ENCODE measurements at regions not wholly inside any gene's neighbourhood (a gene's known extent, or its start where the extent isn't known, plus 50 kb on each side); places are given as distances from the start of the nearest gene placed in this dataset.

DNA sequence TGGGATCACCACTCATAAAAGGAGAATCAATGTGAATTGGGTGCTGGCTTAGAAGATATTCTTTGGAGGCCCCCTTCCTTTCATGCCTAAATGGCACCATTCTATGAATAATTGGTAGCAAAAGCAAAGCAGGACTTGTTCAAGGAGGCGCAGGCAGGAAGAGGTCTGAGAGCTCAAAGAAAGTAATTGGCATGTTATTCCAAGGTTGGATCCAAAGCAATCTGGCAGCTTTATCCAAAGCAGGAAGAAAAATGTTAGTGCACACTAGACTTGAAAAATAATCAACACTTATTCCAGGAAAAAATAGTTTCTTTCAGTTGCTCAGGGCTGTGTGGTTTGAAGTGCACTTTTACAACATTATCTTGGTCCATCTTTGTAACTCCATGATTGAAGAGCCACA lies 326.4 kb downstream of the NUAK1 start:
- Histone ChIP-seq H3K4me3 (ENCODE audit: low read depth, low read length) (no peak overlapping the region), H3K9me3 (ENCODE audit: control insufficient read depth in 2 of 2, low read length in 2 of 2) (no peaks in the 10 kb centered on the region), H3K27me3 (ENCODE audit: control insufficient read depth, insufficient read depth, low read length) (no peaks in the 10 kb centered on the region), H3K36me3 (ENCODE audit: control insufficient read depth, insufficient read depth, low read length) (no peaks in the 10 kb centered on the region), H3K27ac (ENCODE audit: insufficient read depth, low read length, poor library complexity, severe bottlenecking) (no peak overlapping the region), H3K4me1 (ENCODE audit: control insufficient read depth, insufficient read depth, low read length, poor library complexity, severe bottlenecking) (no peaks in the 10 kb centered on the region)
- no peaks in the 10 kb centered on the region for H3K27me3 Mint-ChIP-seq
- peaks cover 0 to 6% (median 0%) of the 10 kb centered on the region in 7 donors for H3K9me3 Mint-ChIP-seq
- no peak overlapping the region for H3K27ac Mint-ChIP-seq
- no peak for ATAC-seq (ENCODE audit: low read depth in 2 of 2)
- no peak overlapping the region for H3K4me3 Mint-ChIP-seq
- no peak for DNase-seq
- H3K4me1 Mint-ChIP-seq, result no peaks in the 10 kb centered on the region
- no peaks in the 10 kb centered on the region for H3K36me3 Mint-ChIP-seq

DNA sequence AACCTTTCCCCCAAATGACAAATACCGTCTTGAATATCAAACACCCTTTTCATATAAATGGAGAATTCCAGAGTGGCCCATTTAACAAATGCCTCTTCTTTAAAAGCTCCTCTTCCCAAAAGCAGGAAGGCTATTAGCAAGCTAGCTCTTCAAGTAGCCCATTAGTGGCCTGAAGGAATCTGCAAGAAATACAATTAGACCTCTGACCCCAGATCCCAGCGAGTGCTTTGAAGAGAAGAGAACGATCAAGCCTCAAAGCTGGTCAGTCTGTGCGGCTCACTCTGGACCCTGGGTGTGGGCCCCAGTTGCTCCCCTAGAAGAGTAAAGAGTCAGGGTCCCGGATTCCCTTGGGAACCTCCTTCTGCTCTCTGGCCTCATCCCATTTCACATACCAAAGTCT lies 325.6 kb downstream of the NUAK1 start:
- Histone ChIP-seq H3K4me1 (ENCODE audit: control insufficient read depth, insufficient read depth, low read length, poor library complexity, severe bottlenecking) (no peaks in the 10 kb centered on the region), H3K27ac (ENCODE audit: insufficient read depth, low read length, poor library complexity, severe bottlenecking) (no peak overlapping the region), H3K36me3 (ENCODE audit: control insufficient read depth, insufficient read depth, low read length) (no peaks in the 10 kb centered on the region), H3K9me3 (ENCODE audit: control insufficient read depth in 2 of 2, low read length in 2 of 2) (no peaks in the 10 kb centered on the region), H3K4me3 (ENCODE audit: low read depth, low read length) (no peak overlapping the region), H3K27me3 (ENCODE audit: control insufficient read depth, insufficient read depth, low read length) (no peaks in the 10 kb centered on the region)
- Mint-ChIP-seq H3K4me1 (no peaks in the 10 kb centered on the region), H3K27ac (no peak overlapping the region), H3K27me3 (no peaks in the 10 kb centered on the region), H3K4me3 (no peak overlapping the region), H3K9me3 (peaks cover 0 to 6% (median 0%) of the 10 kb centered on the region in 7 donors), H3K36me3 (no peaks in the 10 kb centered on the region)
- no peak for ATAC-seq (ENCODE audit: low read depth in 2 of 2)
- DNase-seq, result no peak

DNA sequence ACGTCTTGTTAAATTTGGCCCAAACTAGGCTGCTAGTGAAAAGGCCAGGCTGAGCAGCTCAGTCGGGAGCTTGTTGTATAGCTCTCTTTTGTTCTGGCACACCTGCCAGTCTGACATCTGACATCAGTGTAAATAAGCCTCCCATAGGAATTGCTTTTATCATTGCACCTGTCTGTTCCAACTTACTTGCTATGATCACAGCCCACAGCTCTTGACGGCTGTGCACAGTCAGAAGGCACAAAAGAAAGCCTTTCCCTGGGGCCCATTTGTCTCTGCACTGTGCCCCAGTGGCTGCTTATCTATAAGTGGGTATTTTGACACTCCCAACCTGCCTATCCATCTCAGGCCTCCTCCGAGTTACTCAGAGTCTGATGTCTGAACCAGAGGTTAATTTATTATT lies 324.5 kb downstream of the NUAK1 start:
- H3K27ac Mint-ChIP-seq, result no peak overlapping the region
- ATAC-seq (ENCODE audit: low read depth in 2 of 2) (no peak), DNase-seq (no peak)
- H3K36me3 Mint-ChIP-seq, result no peaks in the 10 kb centered on the region
- peaks cover 0 to 6% (median 0%) of the 10 kb centered on the region in 7 donors for H3K9me3 Mint-ChIP-seq
- no peaks in the 10 kb centered on the region for H3K27me3 Mint-ChIP-seq
- Histone ChIP-seq H3K27ac (ENCODE audit: insufficient read depth, low read length, poor library complexity, severe bottlenecking) (no peak overlapping the region), H3K4me3 (ENCODE audit: low read depth, low read length) (no peak overlapping the region), H3K27me3 (ENCODE audit: control insufficient read depth, insufficient read depth, low read length) (no peaks in the 10 kb centered on the region), H3K36me3 (ENCODE audit: control insufficient read depth, insufficient read depth, low read length) (no peaks in the 10 kb centered on the region), H3K4me1 (ENCODE audit: control insufficient read depth, insufficient read depth, low read length, poor library complexity, severe bottlenecking) (no peaks in the 10 kb centered on the region), H3K9me3 (ENCODE audit: control insufficient read depth in 2 of 2, low read length in 2 of 2) (no peaks in the 10 kb centered on the region)
- H3K4me1 Mint-ChIP-seq, result no peaks in the 10 kb centered on the region
- H3K4me3 Mint-ChIP-seq, result no peak overlapping the region

DNA sequence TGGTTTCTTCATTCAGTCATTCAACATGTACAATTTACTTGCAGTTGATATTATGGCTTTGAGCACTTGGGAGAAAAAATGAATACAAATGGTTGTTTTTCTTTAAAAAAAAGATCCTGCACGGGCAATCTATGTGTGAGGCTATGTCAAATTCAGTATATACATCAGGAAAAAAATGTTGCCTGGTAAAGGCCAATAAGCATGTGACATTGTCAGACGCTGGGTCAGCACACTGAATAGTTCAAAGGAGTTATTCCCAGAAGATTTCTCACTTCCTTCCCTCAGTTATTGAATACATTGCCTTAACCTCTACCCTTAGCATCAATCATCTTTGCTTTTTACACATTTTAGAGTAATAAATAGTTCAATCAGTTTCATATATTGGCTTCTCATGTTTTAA lies 319.2 kb downstream of the NUAK1 start:
- DNase-seq (no peak), ATAC-seq (ENCODE audit: low read depth in 2 of 2) (no peak)
- Mint-ChIP-seq H3K4me1 (no peaks in the 10 kb centered on the region), H3K27ac (no peak overlapping the region), H3K27me3 (no peaks in the 10 kb centered on the region), H3K36me3 (no peaks in the 10 kb centered on the region), H3K9me3 (peaks cover 0 to 5% (median 0%) of the 10 kb centered on the region in 7 donors), H3K4me3 (no peak overlapping the region)
- Histone ChIP-seq H3K36me3 (ENCODE audit: control insufficient read depth, insufficient read depth, low read length) (no peaks in the 10 kb centered on the region), H3K27me3 (ENCODE audit: control insufficient read depth, insufficient read depth, low read length) (no peaks in the 10 kb centered on the region), H3K4me3 (ENCODE audit: low read depth, low read length) (no peak overlapping the region), H3K4me1 (ENCODE audit: control insufficient read depth, insufficient read depth, low read length, poor library complexity, severe bottlenecking) (no peaks in the 10 kb centered on the region), H3K27ac (ENCODE audit: insufficient read depth, low read length, poor library complexity, severe bottlenecking) (no peak overlapping the region), H3K9me3 (ENCODE audit: control insufficient read depth in 2 of 2, low read length in 2 of 2) (no peaks in the 10 kb centered on the region)

DNA sequence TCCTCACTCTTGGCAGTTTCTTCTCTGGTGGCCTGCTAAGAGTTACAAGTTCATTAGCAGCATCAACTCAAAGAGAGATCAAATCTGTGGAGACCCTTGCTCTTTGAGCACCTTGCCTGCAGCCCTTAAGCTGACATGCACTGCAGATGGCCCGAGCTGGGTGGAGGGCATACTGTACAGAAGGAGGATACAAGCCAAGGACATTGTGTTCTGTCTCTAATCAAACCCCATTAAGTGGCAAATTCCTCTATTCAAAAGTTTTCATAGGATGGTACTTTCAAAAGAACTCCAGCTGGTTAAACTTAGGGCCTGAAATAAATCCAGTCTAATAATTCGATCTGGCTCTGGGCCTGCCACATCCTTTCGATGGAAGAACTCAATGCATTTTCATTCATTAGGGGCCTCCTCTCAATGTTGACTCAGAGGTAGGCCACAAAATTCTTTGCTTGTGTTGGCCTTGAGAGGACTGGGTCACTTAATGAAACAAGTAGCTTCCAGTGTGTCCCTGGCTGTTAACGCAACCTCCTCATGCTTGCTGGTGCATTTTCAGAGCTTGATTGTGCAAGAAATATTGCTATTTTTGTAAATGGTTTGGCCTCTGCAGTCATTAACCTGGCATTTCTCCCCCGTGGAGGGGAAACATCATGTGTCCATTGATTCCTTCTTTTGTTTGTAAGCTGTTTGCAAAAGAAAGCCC lies 318.2 kb downstream of the NUAK1 start:
- H3K27ac Mint-ChIP-seq, result no peak overlapping the region
- H3K9me3 Mint-ChIP-seq, result peaks cover 0 to 5% (median 0%) of the 10 kb centered on the region in 7 donors
- no peaks in the 10 kb centered on the region for H3K36me3 Mint-ChIP-seq
- DNase-seq (no peak), ATAC-seq (ENCODE audit: low read depth in 2 of 2) (no peak)
- H3K4me3 Mint-ChIP-seq, result no peak overlapping the region
- no peak overlapping the region for H3K4me3 ChIP-seq (ENCODE audit: low read depth, low read length)
- H3K27ac ChIP-seq (ENCODE audit: insufficient read depth, low read length, poor library complexity, severe bottlenecking), result no peak overlapping the region
- H3K27me3 Mint-ChIP-seq, result no peaks in the 10 kb centered on the region
- H3K4me1 ChIP-seq (ENCODE audit: control insufficient read depth, insufficient read depth, low read length, poor library complexity, severe bottlenecking), result no peaks in the 10 kb centered on the region
- H3K36me3 ChIP-seq (ENCODE audit: control insufficient read depth, insufficient read depth, low read length), result no peaks in the 10 kb centered on the region
- no peaks in the 10 kb centered on the region for H3K4me1 Mint-ChIP-seq
- H3K9me3 ChIP-seq (ENCODE audit: control insufficient read depth in 2 of 2, low read length in 2 of 2), result peaks cover 0 to 4% of the 10 kb centered on the region in 2 experiments
- no peaks in the 10 kb centered on the region for H3K27me3 ChIP-seq (ENCODE audit: control insufficient read depth, insufficient read depth, low read length)

DNA sequence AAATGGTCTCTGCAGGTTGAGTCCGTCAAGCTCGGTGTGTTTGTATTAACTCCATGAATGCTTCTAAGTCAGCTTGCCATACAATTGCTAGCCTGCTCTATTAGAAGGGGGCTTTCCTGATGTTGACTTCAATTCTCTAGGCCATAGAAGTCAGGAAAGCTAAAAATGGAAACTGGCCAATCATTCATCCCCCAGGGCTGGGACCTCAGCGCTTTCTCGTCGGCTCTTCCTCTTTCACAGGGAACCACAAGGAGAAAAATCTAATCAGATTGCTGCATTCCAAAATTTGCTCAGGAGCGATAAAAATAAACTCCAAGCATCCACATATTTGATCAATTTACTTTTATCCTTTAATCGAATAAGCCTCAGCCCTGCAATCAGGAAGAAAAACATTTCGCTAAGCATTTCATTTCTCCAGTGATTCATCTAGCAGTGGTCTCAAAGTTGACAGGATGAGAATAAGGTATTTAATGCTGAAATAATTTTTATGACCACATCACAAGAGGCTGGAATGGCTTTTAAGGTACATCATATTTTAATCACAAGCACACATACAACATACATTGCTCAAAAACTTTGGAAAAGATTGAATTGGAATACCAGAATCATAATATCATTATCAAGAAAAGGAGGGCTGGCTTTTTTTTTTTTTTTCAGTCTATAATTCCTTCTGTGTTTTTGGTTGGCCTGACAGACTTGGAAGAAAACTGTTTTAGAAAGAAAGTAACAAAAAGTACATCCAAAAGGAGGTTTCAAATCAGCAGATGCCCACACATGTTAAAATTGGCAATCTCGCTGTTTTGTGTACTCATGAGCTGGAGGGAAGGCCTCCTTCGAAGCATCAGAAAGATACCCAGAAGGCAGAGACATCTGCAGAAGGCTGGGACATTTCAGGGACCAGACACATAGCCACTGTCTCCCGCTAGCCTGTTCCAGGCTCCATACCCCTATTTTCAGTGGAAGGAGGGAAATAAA lies 316.3 kb downstream of the NUAK1 start:
- DNase-seq (no peak), ATAC-seq (ENCODE audit: low read depth in 2 of 2) (no peak)
- Histone ChIP-seq H3K4me1 (ENCODE audit: control insufficient read depth, insufficient read depth, low read length, poor library complexity, severe bottlenecking) (no peaks in the 10 kb centered on the region), H3K36me3 (ENCODE audit: control insufficient read depth, insufficient read depth, low read length) (no peaks in the 10 kb centered on the region), H3K27ac (ENCODE audit: insufficient read depth, low read length, poor library complexity, severe bottlenecking) (no peak overlapping the region), H3K27me3 (ENCODE audit: control insufficient read depth, insufficient read depth, low read length) (no peaks in the 10 kb centered on the region), H3K9me3 (ENCODE audit: control insufficient read depth in 2 of 2, low read length in 2 of 2) (peaks cover 0 to 4% of the 10 kb centered on the region in 2 experiments), H3K4me3 (ENCODE audit: low read depth, low read length) (no peak overlapping the region)
- Mint-ChIP-seq H3K36me3 (no peaks in the 10 kb centered on the region), H3K4me3 (no peak overlapping the region), H3K9me3 (peaks cover 0 to 6% (median 0%) of the 10 kb centered on the region in 7 donors), H3K4me1 (no peaks in the 10 kb centered on the region), H3K27ac (no peak overlapping the region), H3K27me3 (no peaks in the 10 kb centered on the region)

DNA sequence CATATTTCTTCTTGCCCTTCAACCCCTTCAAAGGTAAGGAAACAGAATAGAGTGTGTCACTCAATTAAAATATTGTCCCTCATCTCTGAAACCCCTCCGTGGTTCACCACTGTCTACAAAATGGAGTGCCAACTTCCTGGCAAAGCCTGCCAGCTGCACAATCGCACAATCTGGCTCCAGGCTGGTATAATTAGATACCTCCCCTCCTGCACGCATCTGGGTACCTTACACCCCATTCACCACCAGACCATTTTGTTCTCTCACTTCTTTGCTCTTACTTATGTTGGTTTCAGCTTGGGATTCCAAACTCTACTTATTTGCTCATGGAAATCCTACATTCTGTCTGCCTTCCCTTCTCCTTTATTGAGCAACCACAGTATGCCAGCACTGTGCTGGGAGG lies 314.9 kb downstream of the NUAK1 start:
- Mint-ChIP-seq H3K4me1 (no peaks in the 10 kb centered on the region), H3K4me3 (no peak overlapping the region)
- no peaks in the 10 kb centered on the region for H3K36me3 ChIP-seq (ENCODE audit: control insufficient read depth, insufficient read depth, low read length)

More for the DNA sequence above, 314.9 kb downstream of the NUAK1 start:
- H3K4me3 ChIP-seq (ENCODE audit: low read depth, low read length), result no peak overlapping the region
- H3K27me3 Mint-ChIP-seq, result no peaks in the 10 kb centered on the region
- no peak overlapping the region for H3K27ac Mint-ChIP-seq
- peaks cover 0 to 4% of the 10 kb centered on the region in 2 experiments for H3K9me3 ChIP-seq (ENCODE audit: control insufficient read depth in 2 of 2, low read length in 2 of 2)
- no peak overlapping the region for H3K27ac ChIP-seq (ENCODE audit: insufficient read depth, low read length, poor library complexity, severe bottlenecking)
- ATAC-seq (ENCODE audit: low read depth in 2 of 2), result no peak
- no peak for DNase-seq
- H3K27me3 ChIP-seq (ENCODE audit: control insufficient read depth, insufficient read depth, low read length), result no peaks in the 10 kb centered on the region
- H3K4me1 ChIP-seq (ENCODE audit: control insufficient read depth, insufficient read depth, low read length, poor library complexity, severe bottlenecking), result no peaks in the 10 kb centered on the region
- no peaks in the 10 kb centered on the region for H3K36me3 Mint-ChIP-seq
- H3K9me3 Mint-ChIP-seq, result peaks cover 0 to 5% (median 0%) of the 10 kb centered on the region in 7 donors

Data from CD4-positive, CD25-positive, alpha-beta regulatory T cell (primary cell).